Type B pancreatic cell (in vitro differentiated cells): ENCODE measurements at regions not wholly inside any gene's neighbourhood (a gene's known extent, or its start where the extent isn't known, plus 50 kb on each side); places are given as distances from the start of the nearest gene placed in this dataset.
"Not testable (repeated sequence)": the region's sequence is repeated elsewhere in the genome, so short reads cannot be mapped to it uniquely, and the experiment has no call there.

ENCODE experiments used
- DNase-seq: peaks from one replicate; pipeline ENCODE4 v3.0.0; 2021; ENCODE audit warnings: mixed read lengths; ENCODE audit not compliant: unreplicated experiment; ENCODE audit errors: extremely low spot score
- H3K27ac Mint-ChIP-seq: 2 replicates; pipeline ENCODE4 v1.8.0; 2021; ENCODE audit warnings: mild to moderate bottlenecking, mixed read lengths
- H3K27me3 Mint-ChIP-seq: 2 replicates; pipeline ENCODE4 v1.8.0; 2021; ENCODE audit warnings: mixed read lengths
- H3K36me3 Mint-ChIP-seq: 2 replicates; pipeline ENCODE4 v1.8.0; 2021; ENCODE audit warnings: mixed read lengths
- H3K4me1 Mint-ChIP-seq: one replicate; pipeline ENCODE4 v1.8.0; 2021; ENCODE audit warnings: mixed read lengths; ENCODE audit not compliant: unreplicated experiment
- H3K4me3 Mint-ChIP-seq: 2 replicates; pipeline ENCODE4 v1.8.0; 2021; ENCODE audit warnings: mild to moderate bottlenecking, mixed read lengths
- H3K9me3 Mint-ChIP-seq: 2 replicates; pipeline ENCODE4 v1.8.0; 2021; ENCODE audit warnings: mixed read lengths
- CTCF ChIP-seq: fragments of 200-600 bp; sonication (generic); conservative IDR thresholded peaks from 2 replicates; pipeline ENCODE4 v1.5.0; 2021; ENCODE audit warnings: antibody characterized with exemption, mild to moderate bottlenecking

GRCh38 chr22:23453277-23453676 lies 126.8 kb downstream of the IGLL1 start:
- no peak for TF ChIP-seq CTCF
- H3K9me3 Mint-ChIP-seq = no peaks in the 10 kb centered on the region
- H3K36me3 Mint-ChIP-seq = no peaks in the 10 kb centered on the region
- no peak for DNase-seq
- H3K27ac Mint-ChIP-seq = peak overlapping the region; percentile 45
- peaks cover 7% of the 10 kb centered on the region for H3K27me3 Mint-ChIP-seq
- no peak overlapping the region for H3K4me3 Mint-ChIP-seq
- peaks cover 28% of the 10 kb centered on the region for H3K4me1 Mint-ChIP-seq

DNA sequence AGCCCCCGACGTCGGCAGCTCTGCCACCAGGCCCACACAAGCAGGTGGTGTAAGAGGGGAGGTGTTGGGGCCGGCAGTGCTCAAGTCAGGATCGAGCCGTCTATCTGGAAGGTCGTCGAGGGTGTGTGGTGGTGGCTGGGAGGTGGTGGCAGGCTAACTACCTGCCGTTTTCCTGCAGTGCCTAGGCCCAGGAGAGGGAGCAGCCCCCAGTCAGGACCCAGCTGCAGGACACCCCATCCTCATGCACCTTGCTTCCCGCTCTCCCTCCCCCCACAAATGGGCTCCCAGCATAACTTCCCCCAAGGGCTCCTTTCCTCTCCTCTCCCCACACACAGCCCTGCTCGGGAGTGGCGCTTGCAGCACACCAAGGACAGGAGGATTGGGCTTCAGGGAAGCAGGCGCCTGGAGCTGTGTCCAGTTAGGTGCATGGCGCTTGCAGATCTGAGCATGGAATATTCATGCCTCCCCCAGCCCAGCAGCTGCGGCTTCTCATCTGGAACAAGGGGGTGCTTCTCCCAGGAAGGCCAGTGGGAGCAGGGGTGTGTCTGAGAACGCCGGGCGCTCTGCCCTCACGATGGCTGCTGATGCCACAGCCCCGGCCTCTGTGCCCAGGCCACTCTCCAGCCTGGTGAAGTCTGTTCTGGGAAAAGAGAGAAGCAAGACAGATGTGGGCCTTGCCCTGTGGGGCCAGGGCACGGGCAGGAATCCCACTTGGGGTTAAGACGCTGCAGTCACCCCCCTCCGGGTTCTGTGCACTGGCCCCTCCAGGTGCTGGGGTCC lies 127.7 kb downstream of the IGLL1 start:
- Mint-ChIP-seq H3K27ac (no peak overlapping the region), H3K27me3 (peaks cover 4% of the 10 kb centered on the region), H3K4me3 (no peak overlapping the region), H3K9me3 (no peaks in the 10 kb centered on the region), H3K36me3 (no peaks in the 10 kb centered on the region), H3K4me1 (peaks cover 23% of the 10 kb centered on the region)
- TF ChIP-seq CTCF = no peak
- DNase-seq = no peak

DNA sequence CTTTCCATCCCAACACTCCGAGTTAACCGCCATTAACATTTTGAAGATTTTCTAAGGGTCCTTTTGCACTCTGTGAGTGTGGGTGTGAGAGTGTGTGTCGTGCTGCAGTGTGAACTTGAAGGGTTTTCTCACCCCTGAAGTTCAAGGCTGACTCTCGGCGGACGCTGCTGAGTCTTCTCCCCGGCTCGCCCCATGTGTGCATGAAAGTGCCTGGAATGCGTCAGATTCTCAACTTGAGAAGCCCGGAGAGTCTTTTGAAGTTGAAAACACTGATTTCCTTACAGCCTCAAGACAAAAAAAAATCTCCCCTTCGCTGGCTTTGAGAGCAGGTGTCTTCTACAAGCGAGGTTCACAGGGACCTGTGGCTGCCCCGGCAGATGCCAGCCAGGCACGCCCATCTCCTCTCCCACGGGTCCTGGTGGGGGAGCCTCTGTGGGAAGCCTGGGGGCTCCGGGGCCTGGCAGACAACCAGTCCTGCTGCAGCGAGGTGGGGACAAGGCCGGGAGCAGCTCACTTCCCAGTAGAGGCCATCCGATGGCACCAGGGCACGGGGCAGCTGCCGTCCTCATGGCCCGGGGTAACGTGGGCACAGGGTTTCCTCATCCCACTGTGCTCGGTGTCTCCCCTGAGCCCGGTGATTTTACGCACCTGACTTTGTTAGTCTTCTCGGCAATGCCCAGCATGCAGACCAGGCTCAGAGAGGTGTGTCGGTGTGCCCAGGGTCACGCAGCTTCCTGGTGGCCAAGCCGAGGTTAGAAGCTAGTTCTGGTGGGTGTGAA lies 128.4 kb downstream of the IGLL1 start:
- peaks cover 20% of the 10 kb centered on the region for H3K4me1 Mint-ChIP-seq
- not testable (repeated sequence) for H3K9me3 Mint-ChIP-seq, H3K4me3 Mint-ChIP-seq, H3K27me3 Mint-ChIP-seq, H3K27ac Mint-ChIP-seq, H3K36me3 Mint-ChIP-seq, DNase-seq

- H3K4me3 Mint-ChIP-seq, H3K27me3 Mint-ChIP-seq, H3K27ac Mint-ChIP-seq, H3K36me3 Mint-ChIP-seq, H3K9me3 Mint-ChIP-seq, DNase-seq: not testable (repeated sequence)
- peaks cover 12% of the 10 kb centered on the region for H3K4me1 Mint-ChIP-seq
Measured at GRCh38 chr22:23450821-23451220, 129.3 kb downstream of the IGLL1 start.

- Mint-ChIP-seq H3K36me3 (peaks cover 9% of the 10 kb centered on the region), H3K4me3 (no peak overlapping the region), H3K27me3 (no peaks in the 10 kb centered on the region), H3K27ac (no peak overlapping the region), H3K9me3 (peaks cover 5% of the 10 kb centered on the region), H3K4me1 (peaks cover 12% of the 10 kb centered on the region)
- DNase-seq = no peak
- TF ChIP-seq CTCF = no peak
Measured at GRCh38 chr22:23450434-23450795, 129.7 kb downstream of the IGLL1 start.

DNA sequence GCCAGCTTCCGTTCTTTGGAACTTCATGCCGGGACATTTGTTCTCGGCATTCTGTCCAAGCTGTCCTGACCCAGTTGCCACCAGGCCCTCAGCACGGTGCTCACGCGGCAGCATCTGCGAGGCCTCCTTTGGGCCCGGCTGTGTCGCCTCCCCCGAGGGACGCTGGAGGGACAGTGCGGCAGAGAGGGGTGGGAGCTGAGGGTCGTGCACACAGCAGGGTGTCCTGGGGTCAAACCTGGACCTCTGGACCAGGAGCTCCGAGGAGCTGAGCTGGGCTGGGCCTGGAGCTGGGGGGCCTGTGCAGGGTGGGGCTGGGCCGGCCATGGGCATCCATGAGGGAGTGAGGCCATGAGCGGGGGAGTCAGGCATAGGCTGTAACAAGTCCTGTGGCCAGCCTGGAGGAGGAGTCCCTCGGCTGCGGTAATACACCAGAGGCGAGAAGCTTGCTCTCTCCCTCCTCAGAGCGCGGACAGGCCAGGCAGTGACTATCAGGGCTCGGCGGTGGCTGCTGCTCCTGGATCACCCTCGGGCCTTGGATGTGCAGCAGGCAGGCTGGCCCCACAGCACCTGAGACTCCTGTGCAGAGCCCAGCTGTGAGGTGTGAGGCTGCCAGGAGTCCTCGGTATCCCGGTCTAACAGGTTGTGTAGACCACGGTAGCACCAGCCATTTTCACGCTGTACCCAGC lies 130.2 kb downstream of the IGLL1 start:
- DNase-seq, H3K9me3 Mint-ChIP-seq, H3K27me3 Mint-ChIP-seq, H3K4me3 Mint-ChIP-seq, H3K27ac Mint-ChIP-seq, H3K36me3 Mint-ChIP-seq: not testable (repeated sequence)
- H3K4me1 Mint-ChIP-seq = peaks cover 12% of the 10 kb centered on the region

DNA sequence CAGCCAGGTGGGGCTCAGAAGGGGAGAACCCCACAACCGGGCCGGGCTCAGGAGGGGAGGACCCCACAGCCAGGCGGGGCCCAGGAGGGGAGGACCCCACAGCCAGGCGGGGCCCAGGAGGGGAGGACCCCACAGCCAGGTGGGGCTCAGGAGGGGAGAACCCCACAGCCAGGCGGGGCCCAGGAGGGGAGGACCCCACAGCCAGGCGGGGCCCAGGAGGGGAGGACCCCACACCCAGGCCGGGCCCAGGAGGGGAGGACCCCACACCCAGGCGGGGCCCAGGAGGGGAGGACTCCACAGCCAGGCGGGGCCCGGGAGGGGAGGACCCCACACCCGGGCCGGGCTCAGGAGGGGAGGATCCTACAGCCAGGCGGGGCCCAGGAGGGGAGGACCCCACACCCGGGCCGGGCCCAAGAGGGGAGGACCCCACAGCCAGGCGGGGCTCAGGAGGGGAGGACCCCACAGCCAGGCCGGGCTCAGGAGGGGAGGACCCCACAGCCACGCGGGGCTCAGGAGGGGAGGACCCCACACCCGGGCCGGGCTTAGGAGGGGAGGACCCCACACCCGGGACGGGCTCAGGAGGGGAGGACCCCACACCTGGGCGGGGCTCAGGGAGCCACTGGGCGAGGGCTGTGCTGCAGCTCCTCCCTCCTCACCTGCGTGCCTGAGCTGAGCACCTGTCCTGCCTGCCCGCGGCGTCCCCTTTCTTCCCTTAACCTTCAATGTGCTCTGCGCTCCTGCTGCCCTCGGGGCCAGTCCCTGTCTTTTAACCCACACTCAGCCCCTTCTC lies 131.4 kb downstream of the IGLL1 start:
- H3K9me3 Mint-ChIP-seq, DNase-seq, H3K27me3 Mint-ChIP-seq, H3K4me3 Mint-ChIP-seq, H3K27ac Mint-ChIP-seq: not testable (repeated sequence)
- peaks cover 12% of the 10 kb centered on the region for H3K36me3 Mint-ChIP-seq
- peaks cover 12% of the 10 kb centered on the region for H3K4me1 Mint-ChIP-seq
